Esophagus muscularis mucosa (tissue), 4 donors: ENCODE measurements at regions not wholly inside any gene's neighbourhood (a gene's known extent, or its start where the extent isn't known, plus 50 kb on each side); places are given as distances from the start of the nearest gene placed in this dataset.
"Not testable (repeated sequence)": the region's sequence is repeated elsewhere in the genome, so short reads cannot be mapped to it uniquely, and the experiment has no call there.

ENCODE experiments used
- DNase-seq: peaks from one replicate; pipeline ENCODE4 v3.0.0-alpha.2; 2017; ENCODE audit errors: extremely low spot score
- H3K27ac ChIP-seq, 4 donors: fragments of 200-600 bp; sonication (generic); replicated peaks in 1 of 4; 1 replicate in 3 of 4; 2 replicates in 1 of 4; pipeline ENCODE4 v1.5.1; 2016 to 2019; ENCODE audit warnings: mild to moderate bottlenecking in 1 of 4
- H3K27me3 ChIP-seq, 4 donors: fragments of 200-600 bp; sonication (generic); one replicate each; pipeline versions ENCODE4 v1.5.1 to v1.6.0; 2016 to 2019
- H3K36me3 ChIP-seq, 4 donors: fragments of 200-600 bp; sonication (generic); one replicate each; pipeline ENCODE4 v1.5.1; 2016 to 2019
- H3K4me1 ChIP-seq, 4 donors: fragments of 200-600 bp; sonication (generic); one replicate each; pipeline ENCODE4 v1.5.1; 2016 to 2019
- H3K4me3 ChIP-seq, 4 donors: fragments of 200-600 bp; sonication (generic); 1 replicate in 2 of 4; 2 replicates in 2 of 4; pipeline ENCODE4 v1.5.1; 2016 to 2019; ENCODE audit warnings: mild to moderate bottlenecking in 4 of 4, moderate library complexity in 1 of 4
- H3K9me3 ChIP-seq, 4 donors: fragments of 200-600 bp; sonication (generic); 1 replicate in 3 of 4; 2 replicates in 1 of 4; pipeline ENCODE4 v1.5.1; 2016 to 2019
- CTCF ChIP-seq, 3 experiments: fragments of 200-600 bp in 2 of 3; fragments of 450-650 bp in 1 of 3; sonication (generic) in 2 of 3; IDR thresholded peaks; one replicate each; pipeline ENCODE4 v1.5.1; 2017 to 2019; ENCODE audit warnings: antibody characterized with exemption in 3 of 3, mild to moderate bottlenecking in 2 of 3, moderate library complexity in 1 of 3
- EP300 ChIP-seq: sonication (generic); formaldehyde crosslinking; IDR thresholded peaks from one replicate; pipeline ENCODE4 v1.6.1; 2017; ENCODE audit warnings: antibody characterized with exemption
- POLR2A ChIP-seq: fragments of 450-650 bp; IDR thresholded peaks from one replicate; pipeline ENCODE4 v1.6.1; 2017; ENCODE audit warnings: antibody characterized with exemption, moderate library complexity, mild to moderate bottlenecking, low read depth
- POLR2AphosphoS5 ChIP-seq, 2 donors: sonication (generic); formaldehyde crosslinking; IDR thresholded peaks; one replicate each; pipeline ENCODE4 v1.6.1; 2017; ENCODE audit warnings: antibody characterized with exemption in 2 of 2
- WGBS: methylation state at CpG from one replicate; pipeline ENCODE4 v1.1.5; 2018; 5-methylcytosine and 5-hydroxymethylcytosine counted together
- intact Hi-C: fragments of 100-400 bp; cut with DNase I; formaldehyde crosslinking; loops from one replicate; pipeline ENCODE4 v1.15.1; 2023

- no peak overlapping the region for H3K4me3 ChIP-seq
- H3K27me3 ChIP-seq, result peaks cover 0 to 9% (median 0%) of the 10 kb centered on the region in 4 donors
- no peaks in the 10 kb centered on the region for H3K36me3 ChIP-seq
- intact Hi-C loops, result no loop called here
- no peaks in the 10 kb centered on the region for H3K9me3 ChIP-seq
- no peak overlapping the region for H3K27ac ChIP-seq
- WGBS, result 75% methylated on average over 3 of the region's 3 CpGs
- DNase-seq, result no peak
- TF ChIP-seq POLR2AphosphoS5 (IDR thresholded peaks at IDR 0.05) (no peak), EP300 (no peak), CTCF (IDR thresholded peaks at IDR 0.05) (no peak), POLR2A (no peak)
- no peaks in the 10 kb centered on the region for H3K4me1 ChIP-seq
These were observed 237.9 kb upstream of the PRSS1 start for GRCh38 chr7:142511374-142511773.

GRCh38 chr7:142509235-142509634, 240.0 kb upstream of the PRSS1 start:
- H3K36me3 ChIP-seq, intact Hi-C loops, H3K4me3 ChIP-seq, DNase-seq, H3K9me3 ChIP-seq, H3K27ac ChIP-seq, H3K4me1 ChIP-seq: not testable (repeated sequence)
- H3K27me3 ChIP-seq, result peaks cover 0 to 18% (median 0%) of the 10 kb centered on the region in 4 donors
- 60% methylated on average over 3 of the region's 3 CpGs for WGBS

GRCh38 chr7:142508251-142508650, 241.0 kb upstream of the PRSS1 start:
- no peak for TF ChIP-seq POLR2A
- no peak for TF ChIP-seq CTCF (IDR thresholded peaks at IDR 0.05)
- no peak for TF ChIP-seq POLR2AphosphoS5 (IDR thresholded peaks at IDR 0.05)
- TF ChIP-seq EP300, result no peak
- Histone ChIP-seq H3K4me1 (no peaks in the 10 kb centered on the region), H3K9me3 (no peaks in the 10 kb centered on the region), H3K27me3 (peaks cover 0 to 18% (median 0%) of the 10 kb centered on the region in 4 donors), H3K4me3 (no peak overlapping the region), H3K27ac (no peak overlapping the region), H3K36me3 (no peaks in the 10 kb centered on the region)
- 67% methylated on average over 4 of the region's 4 CpGs for WGBS
- intact Hi-C loops, result no loop called here
- no peak for DNase-seq

GRCh38 chr7:142507799-142508198, 241.5 kb upstream of the PRSS1 start:
- Histone ChIP-seq H3K27ac (no peak overlapping the region), H3K27me3 (peaks cover 0 to 18% (median 0%) of the 10 kb centered on the region in 4 donors), H3K4me1 (no peaks in the 10 kb centered on the region), H3K4me3 (no peak overlapping the region), H3K9me3 (no peaks in the 10 kb centered on the region), H3K36me3 (no peaks in the 10 kb centered on the region)
- WGBS, result no CpG with 5 or more reads among the region's 5 CpGs
- intact Hi-C loops, result no loop called here
- no peak for TF ChIP-seq CTCF (IDR thresholded peaks at IDR 0.05)
- DNase-seq, result no peak

GRCh38 chr7:142507066-142507465, 242.2 kb upstream of the PRSS1 start:
- H3K9me3 ChIP-seq, DNase-seq, H3K4me1 ChIP-seq, H3K27ac ChIP-seq, H3K4me3 ChIP-seq, intact Hi-C loops, H3K36me3 ChIP-seq: not testable (repeated sequence)
- whole genome bisulfite sequencing, result 79% methylated on average over 5 of the region's 5 CpGs
- peaks cover 0 to 18% (median 0%) of the 10 kb centered on the region in 4 donors for H3K27me3 ChIP-seq

GRCh38 chr7:142506601-142507000, 242.7 kb upstream of the PRSS1 start:
- no peak for DNase-seq
- peaks cover 0 to 18% (median 0%) of the 10 kb centered on the region in 4 donors for H3K27me3 ChIP-seq
- H3K27ac ChIP-seq, result no peak overlapping the region
- H3K9me3 ChIP-seq, result no peaks in the 10 kb centered on the region
- H3K36me3 ChIP-seq, result no peaks in the 10 kb centered on the region
- 59% methylated on average over 3 of the region's 3 CpGs for WGBS
- intact Hi-C loops, result no loop called here
- H3K4me3 ChIP-seq, result no peak overlapping the region
- H3K4me1 ChIP-seq, result no peaks in the 10 kb centered on the region
- no peak for TF ChIP-seq CTCF (IDR thresholded peaks at IDR 0.05)
- no peak for TF ChIP-seq POLR2A
- TF ChIP-seq EP300, result no peak
- no peak for TF ChIP-seq POLR2AphosphoS5 (IDR thresholded peaks at IDR 0.05)

- 61% methylated on average over 7 of the region's 8 CpGs for WGBS
- H3K4me1 ChIP-seq, DNase-seq, H3K4me3 ChIP-seq, H3K27ac ChIP-seq, intact Hi-C loops, H3K36me3 ChIP-seq, H3K9me3 ChIP-seq: not testable (repeated sequence)
- peaks cover 0 to 22% (median 0%) of the 10 kb centered on the region in 4 donors for H3K27me3 ChIP-seq
These were observed 245.3 kb upstream of the PRSS1 start for GRCh38 chr7:142503949-142504348.
